RWPE2 (cell line): ENCODE measurements at regions not wholly inside any gene's neighbourhood (a gene's known extent, or its start where the extent isn't known, plus 50 kb on each side); places are given as distances from the start of the nearest gene placed in this dataset.

Source experiments
- ATAC-seq: fragments of 200-7000 bp; cut with Tn5 transposase; 3 replicates; pipeline ENCODE4 v1.9.1; 2021; ENCODE audit warnings: low read depth
- DNase-seq: peaks from one replicate; pipeline ENCODE4 v3.0.0-alpha.2; 2020; ENCODE audit warnings: low spot score
- H3K27ac ChIP-seq: fragments of 450-650 bp; 2 replicates; pipeline ENCODE4 v1.5.1; 2017; ENCODE audit warnings: mild to moderate bottlenecking; ENCODE audit not compliant: poor library complexity, severe bottlenecking
- H3K27me3 ChIP-seq: fragments of 250-450 bp; sonication (Bioruptor Pico); 2 replicates; pipeline ENCODE4 v1.5.1; 2021; ENCODE audit warnings: mild to moderate bottlenecking, moderate library complexity; ENCODE audit not compliant: insufficient read depth, poor library complexity, severe bottlenecking
- H3K36me3 ChIP-seq: fragments of 250-450 bp; sonication (Bioruptor Pico); 2 replicates; pipeline ENCODE4 v1.5.1; 2020; ENCODE audit warnings: low read depth, mild to moderate bottlenecking, moderate library complexity
- H3K4me1 ChIP-seq: fragments of 250-450 bp; sonication (Bioruptor Pico); 2 replicates; pipeline ENCODE4 v1.5.1; 2021; ENCODE audit warnings: mild to moderate bottlenecking, moderate library complexity; ENCODE audit not compliant: insufficient read depth, poor library complexity, severe bottlenecking
- H3K4me3 ChIP-seq: fragments of 250-450 bp; sonication (Bioruptor Pico); 2 replicates; pipeline ENCODE4 v1.5.1; 2021; ENCODE audit warnings: mild to moderate bottlenecking, moderate library complexity; ENCODE audit not compliant: severe bottlenecking
- H3K9me3 ChIP-seq: fragments of 250-450 bp; sonication (Bioruptor Pico); 2 replicates; pipeline ENCODE4 v1.5.1; 2021; ENCODE audit warnings: mild to moderate bottlenecking, moderate library complexity; ENCODE audit not compliant: severe bottlenecking
- TF ChIP-seq, protein P1 (sequence below): fragments of 450-650 bp; IDR thresholded peaks from one replicate; pipeline ENCODE4 v1.5.1; 2017; ENCODE audit warnings: mild to moderate bottlenecking, moderate library complexity; ENCODE audit not compliant: poor library complexity, severe bottlenecking

DNA sequence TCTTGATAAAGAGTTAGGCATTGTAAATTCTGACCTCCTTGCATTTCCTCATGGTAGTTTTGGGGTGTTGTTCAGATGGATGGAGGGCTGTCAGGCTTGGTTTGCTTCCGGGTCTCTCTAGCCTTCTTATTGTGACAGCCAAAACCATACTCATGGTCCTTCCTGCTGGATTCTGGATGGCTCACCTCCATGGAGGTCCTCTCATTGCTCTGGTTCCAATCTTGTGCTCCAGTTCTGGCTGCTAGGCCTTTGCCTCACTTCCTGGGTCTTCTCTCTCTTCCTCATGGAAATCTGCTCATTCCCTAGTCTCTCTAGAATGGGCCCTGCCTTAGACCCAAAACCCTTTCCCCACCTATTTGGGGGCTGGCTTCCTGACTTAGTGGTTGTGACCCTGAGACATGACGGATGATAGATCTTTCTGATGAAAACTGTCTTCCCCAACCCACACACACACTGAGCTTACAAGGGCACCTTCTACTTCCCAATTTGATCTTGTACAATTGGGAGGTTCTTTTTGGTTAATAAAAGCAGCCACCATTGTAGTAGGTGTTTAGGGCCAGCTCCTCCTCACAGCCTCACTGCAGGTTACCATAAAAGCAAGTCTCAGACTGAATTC is 66.2 kb upstream of the XCR1 start:
- no peaks in the 10 kb centered on the region for H3K9me3 ChIP-seq
- H3K4me1 ChIP-seq: no peaks in the 10 kb centered on the region
- TF ChIP-seq, protein P1, sequence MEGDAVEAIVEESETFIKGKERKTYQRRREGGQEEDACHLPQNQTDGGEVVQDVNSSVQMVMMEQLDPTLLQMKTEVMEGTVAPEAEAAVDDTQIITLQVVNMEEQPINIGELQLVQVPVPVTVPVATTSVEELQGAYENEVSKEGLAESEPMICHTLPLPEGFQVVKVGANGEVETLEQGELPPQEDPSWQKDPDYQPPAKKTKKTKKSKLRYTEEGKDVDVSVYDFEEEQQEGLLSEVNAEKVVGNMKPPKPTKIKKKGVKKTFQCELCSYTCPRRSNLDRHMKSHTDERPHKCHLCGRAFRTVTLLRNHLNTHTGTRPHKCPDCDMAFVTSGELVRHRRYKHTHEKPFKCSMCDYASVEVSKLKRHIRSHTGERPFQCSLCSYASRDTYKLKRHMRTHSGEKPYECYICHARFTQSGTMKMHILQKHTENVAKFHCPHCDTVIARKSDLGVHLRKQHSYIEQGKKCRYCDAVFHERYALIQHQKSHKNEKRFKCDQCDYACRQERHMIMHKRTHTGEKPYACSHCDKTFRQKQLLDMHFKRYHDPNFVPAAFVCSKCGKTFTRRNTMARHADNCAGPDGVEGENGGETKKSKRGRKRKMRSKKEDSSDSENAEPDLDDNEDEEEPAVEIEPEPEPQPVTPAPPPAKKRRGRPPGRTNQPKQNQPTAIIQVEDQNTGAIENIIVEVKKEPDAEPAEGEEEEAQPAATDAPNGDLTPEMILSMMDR: no peak
- no peak overlapping the region for H3K27ac ChIP-seq
- DNase-seq (no peak), ATAC-seq (no peak)
- H3K4me3 ChIP-seq: no peak overlapping the region
- no peaks in the 10 kb centered on the region for H3K36me3 ChIP-seq
- H3K27me3 ChIP-seq: no peaks in the 10 kb centered on the region

DNA sequence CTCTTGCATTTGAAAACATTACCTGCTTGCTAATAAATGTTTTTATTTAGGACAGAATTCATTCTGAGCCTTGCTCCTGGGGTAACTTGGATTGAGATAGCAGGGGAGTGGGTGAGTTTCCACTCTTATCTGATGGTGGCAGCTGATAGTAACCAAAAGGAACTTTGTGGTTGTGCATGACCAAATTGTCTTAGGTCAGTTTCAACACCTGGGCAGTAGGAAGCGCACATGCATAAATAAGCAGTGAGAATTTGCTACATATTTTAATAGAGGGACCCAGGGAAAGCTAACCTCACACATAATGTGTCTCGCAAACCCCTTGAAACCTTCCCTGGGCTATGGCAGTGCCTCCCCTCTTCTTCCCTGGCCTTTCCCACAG is 65.4 kb upstream of the XCR1 start:
- Histone ChIP-seq H3K27ac (no peak overlapping the region), H3K4me1 (no peaks in the 10 kb centered on the region), H3K36me3 (no peaks in the 10 kb centered on the region), H3K4me3 (no peak overlapping the region), H3K9me3 (no peaks in the 10 kb centered on the region), H3K27me3 (no peaks in the 10 kb centered on the region)
- TF ChIP-seq, protein P1: no peak
- DNase-seq (no peak), ATAC-seq (no peak)

DNA sequence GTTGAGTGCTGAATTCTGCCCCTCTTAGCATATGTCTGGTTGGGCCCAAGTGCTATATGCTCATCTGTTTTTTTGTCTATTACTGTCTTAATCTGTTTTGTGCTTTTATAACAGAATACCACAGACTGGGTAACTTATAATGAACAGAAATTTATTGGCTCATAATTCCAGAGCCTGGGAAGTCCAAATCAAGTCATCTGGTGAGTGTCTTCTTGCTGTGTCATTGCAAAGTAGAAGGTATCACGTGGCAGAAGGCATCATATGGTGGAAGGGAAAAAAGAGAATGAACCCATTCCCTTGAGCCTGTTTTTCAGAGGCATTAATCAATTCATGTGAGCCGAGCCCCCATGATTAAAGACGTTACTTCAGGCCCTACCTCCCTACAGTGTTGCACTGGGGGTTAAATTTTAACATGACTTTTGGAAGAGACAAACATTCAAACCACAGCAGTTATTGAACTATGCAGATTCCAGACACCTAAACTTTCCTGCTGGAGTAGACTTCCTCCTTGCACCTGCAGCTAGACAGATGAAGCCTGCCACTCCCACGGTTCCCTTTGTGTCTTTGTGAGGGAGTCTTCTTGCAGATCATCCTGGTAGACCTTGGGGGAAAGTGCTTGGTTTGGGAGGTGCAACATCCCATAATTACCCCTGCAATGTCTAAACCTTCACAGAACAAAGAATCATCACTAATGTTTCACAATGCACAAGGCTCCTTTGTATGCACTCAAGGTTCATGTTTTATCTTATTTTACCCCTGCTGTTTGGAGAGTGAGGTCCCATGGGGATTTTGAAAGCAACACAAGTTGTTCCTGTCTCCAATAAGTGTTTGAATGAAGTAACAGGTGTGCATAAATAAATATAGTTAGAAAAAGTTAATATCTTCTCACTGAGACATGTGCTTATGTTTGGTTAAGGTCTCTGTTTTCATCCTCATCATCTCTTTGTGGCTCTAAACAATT is 64.7 kb upstream of the XCR1 start:
- no peak for ATAC-seq
- Histone ChIP-seq H3K9me3 (no peaks in the 10 kb centered on the region), H3K4me3 (no peak overlapping the region), H3K4me1 (no peaks in the 10 kb centered on the region), H3K27ac (no peak overlapping the region), H3K36me3 (no peaks in the 10 kb centered on the region), H3K27me3 (no peaks in the 10 kb centered on the region)
- DNase-seq: no peak
- TF ChIP-seq, protein P1: no peak

DNA sequence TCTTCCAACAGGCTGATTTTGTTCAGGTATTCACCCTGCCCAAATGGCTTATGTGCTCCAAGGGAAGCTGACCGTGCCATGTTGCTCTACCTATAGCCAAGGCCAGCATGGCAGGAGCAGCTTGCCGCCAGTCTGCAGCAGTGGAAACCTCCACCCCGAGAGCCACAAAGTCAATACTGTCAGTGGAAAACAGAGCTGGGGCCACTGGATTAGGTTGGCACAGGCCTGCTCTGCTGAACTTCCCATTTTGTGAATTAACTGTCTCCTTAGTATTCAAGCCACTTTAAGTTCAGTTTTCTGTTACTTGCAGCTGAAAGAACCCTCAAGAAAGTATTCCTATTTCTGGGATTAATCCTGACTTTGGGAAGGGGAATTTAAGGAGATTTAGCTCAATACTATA is 63.8 kb upstream of the XCR1 start:
- Histone ChIP-seq H3K4me1 (no peaks in the 10 kb centered on the region), H3K27me3 (no peaks in the 10 kb centered on the region), H3K27ac (no peak overlapping the region), H3K4me3 (no peak overlapping the region), H3K9me3 (no peaks in the 10 kb centered on the region), H3K36me3 (no peaks in the 10 kb centered on the region)
- TF ChIP-seq, protein P1: no peak
- DNase-seq (no peak), ATAC-seq (no peak)
